Effector CD4-positive, alpha-beta T cell (primary cell): ENCODE measurements at regions not wholly inside any gene's neighbourhood (a gene's known extent, or its start where the extent isn't known, plus 50 kb on each side); places are given as distances from the start of the nearest gene placed in this dataset.

Experiments used
- DNase-seq: peaks from one replicate; pipeline ENCODE4 v3.0.0-alpha.2; 2020

DNA sequence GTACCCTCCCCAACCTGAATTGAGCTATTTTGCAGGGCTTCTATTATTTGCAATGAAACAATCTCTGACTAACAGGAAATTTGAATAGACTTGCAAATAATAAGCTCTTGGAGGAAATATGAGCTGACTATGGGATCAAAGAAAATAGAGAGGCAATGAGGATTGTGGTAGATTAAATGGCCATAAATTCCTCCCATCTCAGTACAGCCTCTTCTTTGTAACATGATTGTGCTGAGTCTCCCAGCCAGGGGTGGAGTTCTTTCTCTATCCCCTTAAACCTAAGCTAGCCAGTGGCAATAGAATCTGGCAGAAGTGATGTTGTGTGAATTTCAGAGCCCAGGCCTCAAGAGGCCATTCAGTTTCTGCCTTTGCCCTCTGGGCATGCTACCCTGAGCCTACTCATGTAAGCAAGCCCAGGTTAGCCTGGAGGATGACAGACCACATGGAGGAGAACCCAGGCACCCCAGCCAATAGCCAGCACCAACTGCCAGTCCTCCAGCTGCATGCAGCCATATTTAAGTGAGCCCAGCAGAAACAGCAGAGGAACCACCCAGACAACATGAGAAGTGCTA lies 86.8 kb upstream of the TP53I11 start:
- no peak for DNase-seq

GRCh38 chr11:45038923-45039322 lies 88.2 kb upstream of the TP53I11 start:
- DNase-seq: no peak

- DNase-seq: no peak
Measured at GRCh38 chr11:45041596-45041995, 90.9 kb upstream of the TP53I11 start.

DNA sequence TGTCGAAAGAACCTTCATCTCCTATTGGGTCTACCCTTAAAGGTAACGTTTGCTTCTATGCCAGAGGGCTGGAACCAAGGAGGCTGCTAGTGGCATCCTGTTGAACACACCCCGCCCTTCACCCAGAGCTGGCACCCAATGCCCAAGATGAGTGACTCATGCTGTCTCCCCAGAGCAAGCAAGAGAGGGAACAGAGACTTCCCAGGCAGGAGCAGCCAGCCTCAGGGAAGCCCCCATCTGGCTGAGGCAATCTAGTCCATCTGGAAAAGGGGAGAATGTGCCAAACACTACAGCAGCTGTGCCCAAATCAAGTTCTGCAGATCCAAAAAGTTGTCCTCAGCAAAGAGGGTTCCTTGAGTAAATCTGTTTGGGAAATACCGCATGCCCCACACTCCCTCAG lies 91.9 kb upstream of the TP53I11 start:
- DNase-seq: no peak

DNA sequence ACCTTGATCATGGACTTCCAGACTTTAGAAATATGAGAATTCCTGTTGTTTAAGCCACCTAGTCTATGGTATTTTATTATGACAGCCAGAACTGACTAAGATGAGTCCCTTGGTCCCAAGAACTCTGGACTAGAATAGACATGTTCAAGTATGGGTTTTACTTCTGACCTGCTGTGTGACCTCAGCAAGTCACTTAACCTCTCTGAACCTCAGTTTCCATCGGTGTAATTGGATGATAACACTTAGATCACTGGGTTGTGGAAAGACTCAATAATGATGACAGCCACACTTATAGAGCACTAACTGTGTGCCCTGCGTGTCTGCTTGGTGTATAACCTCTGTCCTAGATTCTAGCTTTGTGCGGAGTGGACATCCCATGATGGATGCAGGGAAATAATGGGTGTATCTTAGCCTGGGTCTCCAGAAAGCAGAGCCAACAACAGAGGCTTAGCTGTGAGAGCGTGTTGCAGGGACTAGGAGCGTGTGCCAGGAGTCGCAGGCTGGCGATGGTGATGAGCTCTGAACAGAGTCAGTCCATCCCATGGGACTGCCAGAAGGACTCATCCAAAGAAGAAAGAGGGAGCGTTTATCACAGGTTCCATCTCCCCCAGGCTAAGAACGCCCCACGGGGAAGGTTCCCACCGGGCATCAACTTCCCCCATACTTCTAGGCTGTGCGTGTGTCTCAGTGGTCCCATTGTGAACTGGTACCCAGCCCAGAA lies 93.2 kb upstream of the TP53I11 start:
- no peak for DNase-seq

DNA sequence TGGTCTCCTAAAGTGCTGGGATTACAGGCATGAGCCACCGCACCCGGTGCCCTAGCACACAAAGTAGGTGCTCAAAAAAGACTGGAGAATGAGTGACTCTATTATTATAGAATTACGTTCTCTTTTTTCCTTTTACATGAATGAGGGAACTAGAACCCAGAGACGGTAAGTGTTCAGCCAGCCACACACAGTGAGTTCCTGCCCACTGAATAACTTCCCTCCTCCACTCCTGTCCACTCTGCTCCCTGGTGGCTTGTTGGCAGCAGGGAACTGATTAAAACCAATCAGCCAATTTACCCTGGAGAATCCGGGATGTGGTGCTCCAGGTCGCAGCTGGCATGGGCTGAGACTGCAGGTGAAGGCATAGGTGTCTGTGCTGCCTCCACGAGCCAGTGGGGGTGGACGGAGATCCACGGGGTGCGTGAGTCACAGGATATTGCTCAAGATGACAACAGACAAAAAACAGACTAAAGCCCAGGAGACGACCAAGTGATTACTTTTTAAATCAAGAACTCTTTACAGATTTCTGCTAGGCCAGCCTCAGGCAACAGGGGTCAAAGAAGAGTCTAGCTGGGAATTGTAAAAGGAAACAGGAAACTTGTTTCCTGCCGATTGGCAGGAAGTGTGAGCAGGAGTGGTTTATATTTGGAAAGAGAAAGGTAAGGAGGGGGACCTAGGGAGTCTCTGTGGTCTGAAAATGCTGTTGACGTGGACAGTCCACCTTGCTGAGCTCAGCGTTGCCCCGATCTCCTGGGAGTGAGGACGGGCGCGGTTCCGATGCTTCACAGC lies 95.2 kb upstream of the TP53I11 start:
- no peak for DNase-seq

DNA sequence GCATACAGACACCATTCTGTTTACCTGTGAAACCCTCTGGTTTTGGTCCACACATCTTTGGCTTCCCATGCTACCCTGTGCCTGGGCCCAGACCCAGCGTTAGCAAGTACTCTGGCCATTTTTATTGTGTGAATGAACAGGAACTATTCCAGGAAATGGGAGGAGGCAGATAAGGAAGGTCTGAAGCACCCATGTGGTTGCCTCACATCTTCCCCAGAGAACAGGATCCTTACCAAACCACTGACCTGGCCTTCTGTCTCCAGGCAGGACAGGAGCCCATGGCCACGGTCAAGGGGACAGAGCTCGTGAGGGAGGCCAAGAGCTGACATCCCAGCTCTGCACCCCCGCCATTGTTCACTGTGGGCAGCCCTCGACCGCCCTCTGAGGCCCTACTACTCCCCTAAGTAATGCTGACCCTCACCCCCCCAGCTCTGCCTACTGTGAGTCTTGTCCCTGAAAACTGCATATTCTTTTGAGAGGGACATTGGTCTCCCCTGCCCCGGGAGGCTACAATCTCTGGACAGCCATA lies 97.7 kb upstream of the TP53I11 start:
- no peak for DNase-seq

- DNase-seq: no peak
Measured at GRCh38 chr11:45048870-45049691, 97.4 kb upstream of the PRDM11 start.

GRCh38 chr11:45050111-45050510 lies 96.3 kb upstream of the PRDM11 start:
- DNase-seq: no peak

DNA sequence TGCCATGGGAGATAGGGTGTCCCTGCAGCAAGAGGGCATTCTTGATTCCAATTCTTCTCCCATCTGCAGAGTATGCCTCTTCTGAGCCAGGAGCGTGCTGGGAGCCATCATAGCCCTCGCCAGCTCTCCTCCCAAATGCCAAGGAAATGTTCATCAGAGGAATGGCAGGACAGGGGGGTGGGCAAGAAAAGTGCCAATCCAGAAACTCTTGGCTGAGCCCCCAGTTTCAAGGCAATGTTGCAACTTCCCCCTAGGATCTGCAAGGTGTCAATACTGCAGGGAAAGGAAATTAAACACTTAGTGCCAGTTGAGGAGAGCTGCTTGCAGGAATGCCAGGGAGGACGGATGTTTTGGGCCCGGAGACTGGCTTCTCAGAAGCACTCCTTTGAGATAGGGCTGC lies 94.8 kb upstream of the PRDM11 start:
- DNase-seq: no peak

DNA sequence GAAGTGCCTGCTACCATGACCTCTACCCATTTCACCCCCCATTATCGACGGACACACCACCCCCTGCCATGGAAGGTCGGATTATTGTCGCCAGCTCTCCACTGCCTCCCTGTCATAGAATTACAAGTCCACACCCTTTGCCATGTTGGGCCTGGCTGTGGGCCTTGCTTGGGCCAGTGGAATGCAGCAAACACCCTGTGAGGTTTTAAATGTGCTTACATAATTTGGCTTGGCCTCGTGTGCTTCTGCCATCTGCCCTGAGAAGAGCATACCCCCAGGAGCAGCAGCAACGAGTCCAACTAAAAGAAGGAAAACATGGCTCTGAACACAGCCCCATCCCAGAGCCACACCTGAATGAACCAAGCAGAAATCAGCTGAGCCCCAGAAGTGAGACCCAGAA lies 94.1 kb upstream of the PRDM11 start:
- DNase-seq: no peak

- no peak for DNase-seq
Measured at GRCh38 chr11:45053736-45054446, 92.5 kb upstream of the PRDM11 start.

DNA sequence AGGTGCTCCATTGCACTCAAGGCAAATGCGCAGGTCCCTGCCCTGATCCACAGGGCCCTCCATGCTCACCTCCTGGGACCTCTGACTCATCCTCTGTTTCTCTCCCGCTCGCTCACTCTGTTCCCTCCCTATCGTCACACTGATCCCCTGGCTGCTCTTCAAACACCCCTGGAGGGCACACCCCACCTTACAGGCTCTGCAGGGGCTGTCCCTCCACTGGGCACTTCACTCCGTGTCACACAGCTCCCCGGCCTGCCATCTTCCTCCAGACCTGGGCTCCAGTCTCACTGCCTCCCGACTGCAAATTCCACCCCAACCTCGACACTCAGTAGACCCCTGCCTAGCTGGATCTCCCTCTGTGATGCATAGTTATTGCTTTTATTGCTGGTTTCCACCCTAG lies 91.5 kb upstream of the PRDM11 start:
- no peak for DNase-seq

DNA sequence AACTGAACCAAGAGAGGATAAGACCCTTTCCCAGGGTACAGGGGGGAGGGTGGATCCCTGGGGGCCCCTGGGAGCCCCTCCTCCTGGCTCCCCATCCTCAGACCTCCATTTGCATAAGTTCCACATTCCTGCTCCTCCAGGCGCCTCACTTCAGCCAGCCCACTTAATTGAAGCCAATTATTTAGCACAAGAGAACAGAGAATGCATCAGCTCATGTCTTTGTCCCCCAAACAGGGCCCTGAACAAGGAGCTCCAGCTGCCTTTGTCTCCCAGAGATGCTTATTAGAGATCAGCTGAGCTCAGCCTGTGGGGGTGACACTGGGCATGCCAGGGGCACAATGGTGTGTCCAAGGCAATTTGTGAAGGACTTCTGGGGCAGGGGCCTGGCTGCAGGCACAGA lies 89.9 kb upstream of the PRDM11 start:
- no peak for DNase-seq

DNA sequence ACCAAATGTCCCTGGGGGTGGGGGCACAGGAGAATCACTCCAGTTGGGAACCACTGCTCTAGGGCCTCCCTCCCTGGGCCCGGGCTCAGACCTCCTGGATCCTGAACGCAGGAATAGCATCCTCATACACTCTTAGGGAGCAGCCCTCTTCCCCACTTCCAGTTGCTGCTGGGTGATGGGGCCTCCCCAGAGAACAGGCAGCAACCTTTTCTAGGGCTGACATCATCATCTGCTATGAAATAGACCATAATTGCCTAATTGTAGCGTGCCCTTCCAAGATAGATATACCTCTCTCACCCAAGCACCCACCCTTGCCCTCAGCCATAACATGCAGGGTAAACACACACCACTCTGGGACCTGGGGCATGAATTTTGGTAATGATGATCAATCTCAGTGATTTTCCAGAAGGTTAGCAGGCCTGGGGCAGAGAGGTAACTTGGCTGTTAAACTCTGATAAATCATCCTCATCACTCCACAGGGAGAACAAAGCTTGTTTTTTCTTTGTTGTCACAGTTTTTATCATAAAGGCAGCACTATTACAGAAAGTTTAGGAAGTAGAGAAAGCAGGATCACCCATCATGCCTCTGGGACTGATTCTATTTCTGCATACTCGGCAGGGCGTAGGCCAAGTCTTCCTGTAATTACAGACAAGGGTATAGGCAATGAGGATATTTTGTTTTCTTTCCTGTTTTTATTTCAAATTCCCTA lies 88.3 kb upstream of the PRDM11 start:
- no peak for DNase-seq

DNA sequence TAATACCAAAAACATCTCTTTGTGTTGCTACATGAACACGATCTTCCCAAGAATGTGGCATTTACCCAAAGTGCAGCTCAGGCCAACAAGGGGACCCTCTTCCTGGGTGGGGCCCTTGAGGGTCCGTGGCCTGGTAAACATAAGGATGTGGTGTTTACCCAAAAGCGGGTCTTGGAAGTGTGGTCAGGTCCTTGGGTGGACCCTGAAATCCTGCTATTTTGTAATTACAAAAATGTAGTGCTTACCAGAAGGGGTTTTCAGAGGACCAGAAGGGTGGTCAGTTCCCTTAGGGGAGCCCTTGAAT lies 87.8 kb upstream of the PRDM11 start:
- DNase-seq: no peak

GRCh38 chr11:45060707-45061106 lies 85.7 kb upstream of the PRDM11 start:
- no peak for DNase-seq

DNA sequence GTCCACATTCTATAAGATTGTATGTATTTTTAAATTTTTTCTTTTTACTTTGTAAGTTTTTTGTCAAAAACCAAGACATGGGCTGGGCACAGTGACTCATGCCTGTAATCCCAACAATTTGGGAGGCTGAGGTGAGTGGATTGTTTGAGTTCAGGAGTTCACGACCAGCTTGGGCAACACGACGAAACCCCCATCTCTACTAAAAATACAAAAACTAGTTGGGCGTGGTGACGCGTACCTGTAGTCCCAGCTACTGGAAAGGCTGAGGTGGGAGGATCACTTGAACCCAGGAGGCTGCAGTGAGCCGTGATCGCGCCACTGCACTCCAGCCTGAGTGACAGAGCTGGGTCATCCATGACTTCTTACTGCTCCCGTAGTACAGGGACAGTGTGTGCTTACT lies 84.8 kb upstream of the PRDM11 start:
- DNase-seq: no peak

DNA sequence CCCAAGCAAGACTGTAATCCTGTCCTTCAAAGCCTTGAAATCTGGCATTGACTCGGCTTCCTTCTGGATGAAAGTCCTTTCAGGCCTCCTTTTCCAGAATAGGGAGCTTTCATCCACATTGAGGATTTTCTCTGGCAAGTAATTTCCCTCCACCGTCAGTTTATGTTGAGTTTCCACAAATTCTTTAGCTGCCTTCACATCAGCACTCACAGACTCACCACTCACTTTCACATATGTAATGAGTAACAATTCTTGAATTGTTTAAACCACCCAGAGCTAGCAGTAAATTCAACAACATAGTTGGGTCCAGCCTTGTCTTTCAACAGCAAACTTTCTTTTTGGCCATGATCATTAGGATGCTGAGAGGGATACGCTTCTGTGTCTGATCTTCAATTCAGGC lies 84.3 kb upstream of the PRDM11 start:
- DNase-seq: no peak

DNA sequence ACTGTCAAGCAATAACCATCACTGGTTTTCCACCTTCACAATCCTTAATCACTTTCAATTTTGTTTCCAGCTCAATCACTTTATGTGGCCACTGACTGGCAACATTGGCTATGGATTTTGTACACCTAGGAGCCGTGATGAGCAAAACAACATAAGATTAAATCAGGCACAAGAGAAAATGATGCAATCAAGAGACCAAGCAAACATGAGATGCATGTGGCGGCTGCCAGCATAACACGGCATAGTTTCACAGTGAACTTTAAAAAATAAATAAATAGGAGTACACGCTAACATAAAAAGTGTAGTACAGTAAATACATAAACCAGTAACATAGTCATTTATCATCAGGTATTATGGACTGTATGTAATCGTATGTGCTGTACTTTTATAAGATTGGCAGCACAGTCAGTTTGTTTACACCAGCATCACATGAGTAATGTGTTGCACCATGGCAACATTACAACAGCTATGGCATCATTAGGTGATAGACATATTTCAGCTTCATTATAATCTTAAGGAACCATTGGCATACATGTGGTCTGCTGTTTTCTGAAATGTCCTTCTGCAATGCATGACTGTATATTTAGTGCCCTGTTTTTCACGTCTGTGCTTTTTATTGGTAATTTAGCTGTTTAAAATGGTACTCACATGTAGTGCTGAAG lies 83.3 kb upstream of the PRDM11 start:
- DNase-seq: no peak

DNA sequence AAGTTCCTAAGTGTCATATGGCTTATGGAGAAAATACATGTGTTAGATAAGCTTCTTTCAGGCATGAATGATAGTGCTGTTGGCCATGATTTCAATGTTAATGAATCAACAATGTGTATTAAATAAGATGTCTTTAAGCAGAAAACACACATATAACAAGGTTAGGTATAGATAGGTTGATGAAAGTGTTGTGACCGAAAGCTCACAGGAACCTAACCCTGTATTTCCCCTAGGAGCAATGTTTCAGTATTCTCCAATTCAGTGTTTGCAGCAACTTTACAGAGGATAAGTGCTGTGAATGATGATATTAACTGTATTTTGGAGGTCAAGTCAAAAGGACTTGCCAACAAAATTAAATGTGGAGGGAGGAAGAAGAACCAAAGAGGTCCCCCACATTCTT lies 82.8 kb upstream of the PRDM11 start:
- no peak for DNase-seq
